Spleen (tissue), 7 donors: ENCODE measurements at regions not wholly inside any gene's neighbourhood (a gene's known extent, or its start where the extent isn't known, plus 50 kb on each side); places are given as distances from the start of the nearest gene placed in this dataset.
"Not testable (repeated sequence)": the region's sequence is repeated elsewhere in the genome, so short reads cannot be mapped to it uniquely, and the experiment has no call there.

ENCODE experiments used
- CTCF ChIP-seq, 11 experiments: fragments of 200-600 bp in 7 of 11; fragments of 450-650 bp in 4 of 11; sonication (generic) in 4 of 11; IDR thresholded peaks in 8 of 11; conservative IDR thresholded peaks in 3 of 11; 1 replicate in 7 of 11; 2 replicates in 4 of 11; pipeline versions ENCODE4 v1.4.0 to v1.8.0; 2016 to 2021; ENCODE audit warnings: antibody characterized with exemption in 11 of 11, inconsistent platforms in 4 of 11, mild to moderate bottlenecking in 1 of 11
- POLR2A ChIP-seq, 3 donors: fragments of 450-650 bp; IDR thresholded peaks; one replicate each; pipeline ENCODE4 v1.5.1; 2017; ENCODE audit warnings: antibody characterized with exemption in 3 of 3, mild to moderate bottlenecking in 1 of 3
- donor health status: DM: no; HTN: no; CAD: no; lungs with moderate emphysema.
- donor health status: DM: no; HTN: no; CAD: no.
- donor health status: DM: no; HTN: no; CAD: no.

- not testable (repeated sequence) for TF ChIP-seq CTCF (IDR thresholded peaks at IDR 0.05 in 8 of 11, conservative IDR thresholded peaks at IDR 0.05 in 3 of 11); POLR2A (IDR thresholded peaks at IDR 0.05)
These were observed 87.5 kb upstream of the ADGRE5 start for GRCh38 chr19:14293816-14294170.
